G401 (cell line): ENCODE measurements at regions not wholly inside any gene's neighbourhood (a gene's known extent, or its start where the extent isn't known, plus 50 kb on each side); places are given as distances from the start of the nearest gene placed in this dataset.

Experiments used
- DNase-seq: peaks from one replicate; pipeline ENCODE4 v3.0.0-alpha.2; 2015; ENCODE audit warnings: low spot score
- in situ Hi-C: cut with HindIII; loops from 2 replicates; pipeline ENCODE4 v1.10.0; 2016; ENCODE audit warnings: low sequenced_read_pairs, mixed read lengths

DNA sequence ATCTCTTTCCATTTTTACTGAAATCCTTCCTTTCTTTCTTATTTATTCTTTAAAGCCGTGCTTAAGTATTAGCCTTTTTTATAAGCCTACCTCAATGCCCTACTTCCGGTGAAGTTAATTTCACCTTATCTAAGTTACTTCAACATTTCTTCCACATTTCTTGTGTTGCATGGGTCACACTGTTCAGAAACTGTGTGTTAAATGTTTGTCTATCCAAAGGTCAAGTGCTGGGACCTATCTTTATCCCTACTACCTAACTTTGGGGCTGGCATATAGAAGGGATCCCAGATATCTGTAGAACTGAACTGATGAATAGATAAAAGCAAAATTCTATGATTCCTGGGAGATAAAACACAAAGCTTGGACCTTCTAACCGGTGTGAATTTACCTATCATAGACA, 332.3 kb upstream of the SATB1 start:
- DNase-seq = no peak
- in situ Hi-C loops = no loop called here

DNA sequence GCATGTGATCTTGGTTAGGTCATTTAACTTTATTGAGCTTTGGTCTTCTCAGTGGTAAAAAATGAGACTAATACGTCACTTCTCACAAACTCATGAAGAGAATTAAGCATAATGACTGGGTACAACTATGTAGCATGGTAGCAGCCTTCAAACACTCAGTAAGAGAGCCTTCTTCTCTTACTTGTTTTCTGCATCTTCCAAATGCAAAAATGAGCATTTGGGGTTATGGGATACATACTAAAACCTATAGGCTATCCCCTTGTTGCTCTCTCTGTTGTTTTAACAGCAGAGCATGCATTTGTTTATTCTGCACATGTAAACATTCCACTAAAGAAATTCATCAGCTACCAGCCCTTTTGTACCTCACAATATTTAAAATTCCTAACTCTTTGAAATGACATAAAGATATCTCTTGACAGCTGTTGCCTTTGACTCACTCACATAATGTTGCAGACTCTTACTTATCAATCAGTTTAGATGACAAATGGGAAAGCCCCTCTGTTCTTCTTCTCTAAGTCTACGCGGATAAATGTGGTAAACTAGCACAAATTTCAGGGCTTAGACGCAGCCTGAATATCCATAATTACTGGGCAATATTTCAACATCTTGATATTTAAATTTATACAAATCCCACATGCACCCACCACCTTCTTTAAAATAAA, 327.3 kb upstream of the SATB1 start:
- in situ Hi-C loops = no loop called here
- DNase-seq = no peak

DNA sequence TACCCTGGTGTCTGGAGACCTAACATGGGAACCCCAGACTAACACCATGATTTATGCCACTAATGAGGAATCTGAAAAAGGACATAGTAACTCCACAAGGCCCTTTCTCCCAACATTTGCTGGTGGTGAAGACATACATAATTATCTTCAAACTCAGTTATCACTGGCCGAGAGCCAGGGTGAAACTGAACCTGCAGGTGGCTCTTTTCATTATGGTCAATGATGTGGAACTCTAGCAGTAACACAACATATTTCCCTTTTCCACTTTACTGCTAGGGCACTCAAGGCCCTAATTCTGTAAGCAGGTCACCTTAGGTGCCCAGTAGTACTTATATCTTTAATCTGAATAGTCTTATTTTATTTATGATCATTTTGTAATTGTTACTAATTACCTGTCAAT, 326.4 kb upstream of the SATB1 start:
- in situ Hi-C loops = no loop called here
- no peak for DNase-seq

DNA sequence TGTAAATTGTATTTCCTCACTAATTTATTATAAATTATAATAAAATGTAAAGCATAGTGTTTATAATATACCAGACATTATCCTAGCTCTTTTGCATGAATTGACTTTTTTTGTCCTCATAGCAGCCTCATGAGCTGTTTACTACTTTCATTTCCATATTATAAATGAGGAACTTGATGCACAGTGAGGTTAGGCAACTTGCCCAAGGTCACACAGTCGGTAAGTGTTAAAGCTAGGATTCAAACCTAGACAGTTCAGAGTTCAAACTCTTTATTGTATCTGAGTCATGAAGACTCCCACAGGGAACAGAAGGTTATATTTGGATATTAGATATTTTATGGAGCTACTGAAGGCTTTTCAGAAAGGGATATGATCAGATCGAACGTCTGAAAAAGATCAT, 322.2 kb upstream of the SATB1 start:
- no peak for DNase-seq
- in situ Hi-C loops = no loop called here

DNA sequence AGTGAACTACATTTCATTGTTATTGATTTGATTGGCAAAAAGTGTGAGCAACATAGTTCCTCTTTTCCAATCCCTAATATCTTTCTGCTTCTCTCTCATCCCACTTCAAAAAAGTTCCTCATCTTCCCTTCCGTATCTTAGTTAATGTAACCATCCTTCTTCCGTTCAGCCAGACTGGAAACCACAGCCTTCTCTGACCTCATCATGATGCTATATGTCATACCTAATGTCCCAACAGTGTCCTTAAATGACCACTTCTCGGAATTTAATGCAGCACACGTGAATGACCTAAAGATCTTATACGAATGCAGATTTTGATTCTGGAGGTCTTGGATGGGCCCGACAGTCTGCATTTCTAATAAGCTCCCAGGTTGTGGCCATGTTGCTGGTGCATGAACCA, 320.3 kb upstream of the SATB1 start:
- in situ Hi-C loops = no loop called here
- DNase-seq = no peak

DNA sequence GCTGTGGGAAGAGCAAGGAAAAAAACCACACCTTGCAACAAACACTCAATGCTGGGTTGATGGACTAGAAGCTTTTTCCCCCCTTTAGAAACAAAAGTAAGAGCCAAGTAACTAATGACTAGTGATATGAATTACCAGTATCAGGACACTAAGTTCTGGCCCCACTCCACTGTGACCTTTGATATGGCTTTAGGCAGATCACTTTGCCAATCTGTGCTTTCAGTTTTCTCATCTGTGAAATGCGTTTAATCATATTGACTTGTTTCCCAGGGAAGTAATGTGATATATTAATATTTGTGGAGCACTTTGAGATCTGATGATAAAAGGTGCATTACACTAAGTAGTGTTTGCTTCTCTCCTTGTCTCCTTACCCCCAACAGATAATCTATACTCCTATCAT, 319.3 kb upstream of the SATB1 start:
- in situ Hi-C loops = no loop called here
- no peak for DNase-seq

DNA sequence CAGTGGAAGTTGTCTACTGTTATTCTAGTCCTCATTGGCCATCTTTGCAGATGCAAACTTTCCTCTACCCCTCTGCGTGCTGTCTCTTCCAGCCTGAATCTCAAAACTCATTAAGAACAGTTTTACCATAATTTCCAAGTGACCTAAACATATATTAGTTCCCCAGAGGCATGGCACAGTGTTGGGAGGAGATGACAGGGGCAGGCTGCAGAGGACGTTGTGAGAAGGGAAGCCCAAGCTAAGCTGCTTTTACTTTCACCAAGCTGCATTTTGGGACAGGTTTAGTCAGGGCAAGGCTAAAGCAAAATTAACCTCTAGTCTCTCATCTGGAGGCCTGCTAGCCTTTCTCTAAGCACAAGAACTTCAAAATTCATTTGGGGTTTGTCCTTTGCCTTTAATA, 318.6 kb upstream of the SATB1 start:
- in situ Hi-C loops = no loop called here
- no peak for DNase-seq

DNA sequence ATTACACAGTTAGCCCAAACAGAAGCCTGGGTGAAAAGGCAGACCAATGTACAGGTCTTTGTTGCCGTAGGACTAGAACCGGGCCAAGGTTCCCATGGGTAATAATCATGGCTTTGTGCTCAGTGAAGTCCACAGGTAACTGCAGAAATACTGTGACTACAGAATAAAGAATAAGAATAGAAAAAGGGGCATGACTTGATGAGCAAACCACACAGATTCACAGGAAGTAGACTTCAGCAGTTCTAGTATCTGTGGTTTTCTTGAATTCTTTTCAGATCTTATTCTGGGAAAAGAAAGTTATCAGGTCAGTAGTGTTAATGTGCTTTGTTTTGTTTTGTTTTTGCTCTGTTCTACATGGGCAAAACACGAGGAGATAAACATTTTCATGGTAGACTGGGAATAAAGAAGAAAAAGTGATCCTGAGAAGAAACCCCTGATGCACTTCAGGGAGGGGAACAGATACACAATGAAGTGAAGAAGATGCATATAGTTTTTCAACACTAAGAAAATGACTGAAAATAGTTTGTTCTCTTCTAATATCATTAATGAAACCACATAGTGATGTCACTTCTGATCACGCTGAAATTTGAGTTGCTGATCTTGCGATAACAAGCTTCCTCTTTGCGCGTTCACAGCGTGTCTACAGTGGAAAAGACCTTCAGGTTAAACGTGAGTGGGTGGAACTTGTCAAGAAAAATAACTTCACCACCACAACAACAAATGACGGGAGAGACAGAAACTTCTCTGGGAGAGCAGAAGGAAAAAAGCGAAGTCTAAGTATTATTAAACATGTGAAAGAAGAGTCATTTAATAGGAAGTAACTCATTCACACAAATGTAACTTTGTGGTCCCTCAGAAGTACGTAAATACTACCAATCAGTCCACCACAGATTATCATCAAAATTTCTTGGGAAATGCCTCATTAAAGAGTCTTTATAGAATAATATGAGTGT, 315.8 kb upstream of the SATB1 start:
- in situ Hi-C loops = no loop called here

DNA sequence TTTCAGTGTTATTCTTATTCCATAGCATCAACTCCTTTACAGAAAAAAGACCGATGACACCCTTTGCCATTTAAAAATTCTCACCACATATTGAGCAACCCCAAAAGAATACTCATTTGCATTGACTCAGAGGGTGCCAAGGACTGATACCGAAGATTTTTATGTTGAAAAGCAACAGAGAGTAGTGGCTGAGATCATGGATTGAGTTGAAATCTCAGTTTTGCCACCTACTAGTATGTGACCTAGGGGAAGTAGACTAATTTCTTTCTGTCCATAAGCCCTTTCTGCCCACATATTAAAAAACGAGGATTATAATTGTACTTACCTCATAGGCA, 313.9 kb upstream of the SATB1 start:
- in situ Hi-C loops = no loop called here
- no peak for DNase-seq

More for the DNA sequence above, 315.8 kb upstream of the SATB1 start:
- DNase-seq = no peak

DNA sequence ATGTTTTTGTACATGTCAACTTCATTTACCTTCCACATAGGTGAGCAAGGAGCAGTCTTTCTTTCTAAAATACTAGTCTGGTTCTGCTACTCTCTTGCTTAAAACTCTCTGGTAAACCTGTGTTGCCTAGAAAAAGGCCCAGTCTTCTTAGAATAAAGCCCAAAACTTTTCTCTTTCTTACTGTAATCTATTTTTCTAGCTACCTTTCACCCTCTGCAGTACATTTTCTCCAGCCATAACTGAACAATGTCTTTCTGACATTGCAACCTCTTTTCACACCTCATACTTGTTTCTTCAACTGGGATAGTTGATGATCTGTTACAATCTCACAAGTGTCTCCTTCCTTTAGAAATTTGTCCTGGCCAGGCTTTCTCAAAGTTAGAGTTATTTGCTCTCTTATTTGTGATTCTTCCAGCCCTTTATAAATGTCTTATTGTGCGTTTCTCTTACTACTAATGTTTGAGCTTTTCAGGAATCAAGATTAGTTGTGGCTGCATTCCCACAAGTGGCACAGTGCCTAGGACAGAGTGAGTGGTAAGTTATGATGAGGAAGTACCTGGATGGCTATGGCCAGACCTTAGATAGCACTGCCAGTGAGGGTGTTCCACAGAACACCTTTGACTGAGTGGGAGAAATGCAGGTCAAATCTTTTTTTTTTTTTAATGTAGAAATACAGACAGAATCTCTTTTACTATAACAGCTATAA, 313.4 kb upstream of the SATB1 start:
- in situ Hi-C loops = no loop called here
- no peak for DNase-seq

DNA sequence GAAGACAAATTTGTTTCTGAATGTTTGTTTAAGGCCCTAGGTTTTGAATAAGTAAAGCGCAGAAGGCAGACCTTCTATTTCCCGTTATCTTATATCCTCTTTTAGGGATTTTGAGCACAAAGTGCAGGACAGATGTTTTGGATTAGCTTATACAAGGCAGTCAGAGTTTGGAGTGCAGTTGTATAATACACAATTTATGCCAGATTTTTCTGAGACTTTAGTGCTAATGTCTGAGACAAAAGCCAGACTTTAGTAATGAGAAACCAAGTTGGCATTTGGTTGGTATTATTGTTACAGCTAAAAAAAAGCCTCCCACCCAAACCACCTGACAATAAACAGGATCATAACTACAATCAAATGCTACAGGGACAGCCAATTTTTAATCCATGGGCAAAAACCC, 309.9 kb upstream of the SATB1 start:
- in situ Hi-C loops = no loop called here
- no peak for DNase-seq

DNA sequence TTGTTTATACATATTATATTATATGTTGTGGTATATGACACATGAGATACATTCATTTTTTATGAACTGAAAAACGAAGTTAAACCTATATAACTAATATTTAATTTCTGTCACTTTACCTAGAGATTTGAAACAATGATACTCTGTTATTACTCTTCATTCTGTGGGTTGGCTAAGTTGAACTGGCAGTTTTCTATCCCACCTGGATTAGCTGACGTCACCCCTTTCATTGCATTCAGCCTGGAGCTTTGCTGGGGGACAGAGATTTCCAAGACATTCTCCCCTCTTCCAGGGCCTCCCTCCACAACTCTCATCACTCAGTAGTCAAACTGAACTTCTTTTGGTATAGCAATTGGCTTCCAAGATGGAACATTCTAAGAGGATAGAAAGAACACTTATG, 309.2 kb upstream of the SATB1 start:
- no peak for DNase-seq
- in situ Hi-C loops = no loop called here

DNA sequence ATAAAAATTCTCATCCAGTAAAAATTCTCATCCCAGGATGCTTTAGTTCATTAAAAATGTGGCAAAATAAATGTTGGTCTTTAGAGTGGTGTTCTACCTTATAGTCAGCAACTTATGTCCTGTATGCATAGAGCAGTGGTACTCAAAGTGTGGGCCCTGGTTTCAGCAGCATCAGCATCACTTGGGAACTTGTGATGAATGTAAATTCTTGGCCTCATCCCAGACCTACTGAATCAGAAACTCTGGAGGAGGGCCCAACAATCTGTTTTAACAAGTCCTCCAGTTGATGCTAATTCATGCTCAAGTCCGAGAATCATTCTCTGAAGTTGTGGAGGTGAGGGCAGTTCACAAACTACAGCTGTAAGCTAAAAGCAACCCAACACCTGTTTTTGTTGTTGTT, 307.3 kb upstream of the SATB1 start:
- DNase-seq = peak; percentile 8
- in situ Hi-C loops = no loop called here

DNA sequence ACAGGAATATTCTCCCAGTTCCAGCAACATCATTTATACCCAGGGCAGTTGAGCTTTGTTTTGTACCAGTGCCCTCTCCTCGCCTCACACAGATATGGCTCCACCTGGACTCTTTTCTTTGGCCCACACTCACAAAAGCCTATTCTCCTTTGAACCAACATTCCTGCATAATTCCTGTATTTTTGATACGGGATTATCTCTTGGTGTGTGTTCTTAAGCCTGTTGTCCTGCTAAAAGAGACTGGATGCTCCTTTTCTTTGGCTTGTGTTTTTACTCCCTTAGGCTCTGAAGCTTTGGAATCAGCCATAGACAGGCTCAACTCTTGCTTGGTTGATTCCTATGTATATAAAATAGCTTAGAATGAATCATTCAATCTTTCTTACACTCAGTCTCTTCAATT, 305.4 kb upstream of the SATB1 start:
- in situ Hi-C loops = no loop called here
- no peak for DNase-seq

DNA sequence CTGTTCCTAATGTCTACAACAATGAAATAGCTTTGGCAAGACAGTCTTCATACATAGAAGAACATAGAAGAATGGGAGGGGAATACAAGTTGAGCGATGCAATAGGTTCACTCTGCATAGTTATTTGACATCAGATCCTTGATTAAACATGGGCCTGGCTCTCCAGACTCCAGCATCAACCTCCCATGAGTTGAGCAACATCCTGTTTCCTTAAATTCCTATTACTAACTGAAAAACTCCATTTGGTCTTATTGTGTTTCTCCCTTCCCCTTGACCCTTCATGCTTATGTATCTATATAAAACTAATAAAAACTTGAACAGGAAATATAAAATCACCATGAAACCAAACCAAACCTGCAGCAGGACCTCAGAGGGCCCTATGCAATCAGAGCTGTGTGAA, 304.5 kb upstream of the SATB1 start:
- in situ Hi-C loops = no loop called here
- DNase-seq = no peak

DNA sequence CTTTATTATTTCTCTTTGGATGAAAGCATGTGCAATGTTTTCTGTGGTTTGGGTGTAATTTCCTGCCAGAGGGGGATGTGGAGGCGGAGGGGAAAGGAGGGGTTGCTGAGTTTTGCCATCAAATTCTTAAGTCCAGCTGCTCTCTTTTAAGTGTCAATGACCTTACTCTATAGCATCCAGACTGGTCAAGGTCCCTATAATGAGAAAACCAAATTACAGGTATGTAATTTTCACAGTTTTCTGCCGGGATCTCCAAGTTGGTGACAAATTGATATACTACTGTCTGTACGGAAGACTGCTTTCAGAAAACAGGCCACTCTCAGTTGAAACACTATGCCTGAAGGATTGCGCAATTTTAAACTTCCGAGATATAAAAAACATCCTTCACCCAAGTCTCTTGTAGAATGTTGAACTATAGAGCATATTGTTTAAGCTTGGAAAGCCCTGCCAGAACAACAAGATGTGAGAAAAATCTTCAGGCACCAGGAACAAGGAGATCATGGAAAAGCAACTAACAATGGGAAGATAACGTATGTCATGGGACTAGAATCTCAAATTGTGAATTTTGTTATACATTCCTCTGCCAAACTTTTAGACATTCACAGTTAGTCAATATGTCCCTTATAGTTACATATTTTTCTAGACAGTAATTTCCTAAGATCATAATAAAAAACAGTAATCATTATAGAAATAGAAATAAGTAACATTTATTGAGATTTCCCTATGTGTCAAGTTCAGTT, 300.7 kb upstream of the SATB1 start:
- in situ Hi-C loops = no loop called here
- no peak for DNase-seq

DNA sequence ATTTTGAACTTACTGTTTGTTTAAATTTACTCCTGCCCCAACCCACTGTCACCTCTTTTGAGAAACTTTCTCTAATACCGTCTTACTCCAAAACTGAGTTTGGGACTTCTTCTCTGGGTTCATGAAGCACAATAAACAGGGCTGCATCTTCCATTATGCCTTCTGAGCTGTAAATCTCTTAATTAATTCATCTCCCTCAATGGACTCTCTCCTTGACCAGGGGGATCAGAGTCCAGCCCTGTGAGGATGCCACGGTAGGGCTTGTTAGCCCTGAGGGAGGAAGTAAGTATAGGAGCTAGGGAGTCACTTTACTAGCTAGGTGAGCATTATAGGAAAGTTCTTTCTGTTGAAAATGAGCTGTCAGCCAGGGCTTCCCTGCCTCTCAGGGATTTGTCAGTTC, 299.3 kb upstream of the SATB1 start:
- in situ Hi-C loops = no loop called here
- DNase-seq = no peak

DNA sequence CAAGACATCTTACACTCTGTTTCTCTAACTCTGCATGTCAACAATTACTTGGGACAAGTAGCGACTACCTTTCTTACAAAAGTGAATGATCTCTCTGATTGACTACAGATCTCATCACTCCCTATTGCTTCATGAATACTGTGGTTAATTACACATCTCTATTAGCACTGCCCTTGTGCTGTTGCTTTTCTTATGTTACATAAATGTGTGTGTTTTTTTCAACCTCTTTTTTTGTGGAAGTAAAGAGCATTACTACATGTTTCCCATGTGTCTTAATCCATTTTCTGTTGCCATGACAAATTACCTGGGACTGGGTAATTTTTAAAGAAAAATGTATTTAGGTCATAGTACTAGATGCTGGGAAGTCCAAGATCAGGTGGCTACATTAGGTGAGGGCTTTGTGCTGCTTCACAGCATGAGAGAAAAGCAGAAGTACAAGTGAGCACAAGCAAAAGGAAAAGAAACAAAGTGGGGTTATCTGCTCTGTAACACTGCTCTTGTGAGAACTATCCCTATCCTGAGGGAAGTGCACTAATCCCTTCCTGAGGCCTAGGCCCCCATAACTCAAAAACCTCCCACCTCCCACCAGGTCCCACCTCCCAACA, 298.2 kb upstream of the SATB1 start:
- no peak for DNase-seq
- in situ Hi-C loops = no loop called here

DNA sequence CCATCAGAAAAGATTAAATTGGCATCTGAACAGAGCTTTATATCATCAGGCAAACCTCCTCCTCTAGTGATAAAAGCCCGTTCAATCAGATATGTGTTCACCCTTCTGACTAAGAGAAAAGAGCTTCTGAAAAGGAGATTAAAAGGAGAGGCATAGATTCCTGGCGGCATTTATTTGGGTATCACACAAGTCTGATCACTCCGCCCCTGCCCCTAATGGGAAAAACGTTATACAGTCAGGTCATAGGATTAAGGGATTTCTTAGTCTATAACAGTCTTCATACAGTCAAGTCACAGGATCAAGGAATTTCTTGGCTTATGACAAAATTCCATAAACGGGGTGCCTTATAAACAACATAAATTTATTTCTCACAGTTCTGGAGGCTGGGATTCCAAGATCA, 295.4 kb upstream of the SATB1 start:
- in situ Hi-C loops = no loop called here
- DNase-seq = no peak
